K562 (cell line): ENCODE measurements at regions not wholly inside any gene's neighbourhood (a gene's known extent, or its start where the extent isn't known, plus 50 kb on each side); places are given as distances from the start of the nearest gene placed in this dataset.

Source experiments
- CTCF ChIP-seq, 3 experiments: IDR thresholded peaks in 2 of 3; conservative IDR thresholded peaks in 1 of 3; 2 replicates each; pipeline ENCODE4 v1.5.1; 2011 to 2012; ENCODE audit warnings: low read length in 3 of 3, mild to moderate bottlenecking in 3 of 3, control low read depth in 2 of 3, improper control_type of control experiment in 1 of 3, inconsistent platforms in 1 of 3, low read depth in 1 of 3, mixed read lengths in 1 of 3, moderate library complexity in 1 of 3; ENCODE audit not compliant: insufficient read depth in 2 of 3
- DIDO1 ChIP-seq: fragments of 450-650 bp; IDR thresholded peaks from 2 replicates; pipeline ENCODE4 v1.6.1; 2016; ENCODE audit warnings: low read depth, missing biosample characterization, missing genetic modification characterization
- FOS ChIP-seq: IDR thresholded peaks from 3 replicates; pipeline ENCODE4 v1.6.1; 2011; ENCODE audit not compliant: insufficient read length; ENCODE audit errors: extremely low read depth
- HDAC1 ChIP-seq, 2 experiments: fragments of 450-650 bp; IDR thresholded peaks; 2 replicates each; pipeline ENCODE4 v1.6.1; 2016 to 2017; ENCODE audit warnings: inconsistent platforms in 1 of 2, mild to moderate bottlenecking in 1 of 2, moderate library complexity in 1 of 2
- HDGF ChIP-seq: fragments of 450-650 bp; IDR thresholded peaks from 2 replicates; pipeline ENCODE4 v1.6.1; 2016
- LARP7 ChIP-seq: fragments of 450-650 bp; IDR thresholded peaks from 2 replicates; pipeline ENCODE4 v1.6.1; 2016
- NRF1 ChIP-seq, 2 experiments: fragments of 450-650 bp; IDR thresholded peaks in 1 of 2; conservative IDR thresholded peaks in 1 of 2; 2 replicates each; pipeline ENCODE4 v1.6.1; 2014; ENCODE audit warnings: mild to moderate bottlenecking in 2 of 2
- OTX1 ChIP-seq: fragments of 450-650 bp; formaldehyde crosslinking; IDR thresholded peaks from 2 replicates; pipeline ENCODE4 v1.4.0; 2022; ENCODE audit warnings: mild to moderate bottlenecking
- WHSC1 ChIP-seq: IDR thresholded peaks from one replicate; pipeline ENCODE4 v1.6.1; 2012; ENCODE audit warnings: low read length, control low read depth, inconsistent platforms
- ZBTB33 ChIP-seq: sonication (generic); formaldehyde crosslinking; IDR thresholded peaks from 2 replicates; pipeline ENCODE4 v1.8.1; 2023; ENCODE audit warnings: mild to moderate bottlenecking, missing genetic modification reagents
- ZNF121 ChIP-seq: sonication (generic); formaldehyde crosslinking; conservative IDR thresholded peaks from 2 replicates; pipeline ENCODE4 v1.8.0; 2022; ENCODE audit warnings: missing genetic modification reagents
- ZNF224 ChIP-seq: sonication (generic); formaldehyde crosslinking; IDR thresholded peaks from 2 replicates; pipeline ENCODE4 v1.8.0; 2022; ENCODE audit warnings: mild to moderate bottlenecking, missing genetic modification reagents
- ZNF717 ChIP-seq: fragments of 250-450 bp; sonication (Bioruptor Pico); IDR thresholded peaks from 2 replicates; pipeline ENCODE4 v1.5.0; 2021
- ZNF830 ChIP-seq: fragments of 250-450 bp; sonication (Bioruptor Pico); IDR thresholded peaks from 2 replicates; pipeline ENCODE4 v1.5.0; 2021; ENCODE audit warnings: mild to moderate bottlenecking
- TF ChIP-seq, protein P1 (sequence below): fragments of 250-450 bp; sonication (Bioruptor Pico); IDR thresholded peaks from 2 replicates; pipeline ENCODE4 v1.8.0; 2021; ENCODE audit warnings: moderate library complexity, mild to moderate bottlenecking, inconsistent platforms
- TF ChIP-seq, protein P2 (sequence below): IDR thresholded peaks from 2 replicates; pipeline ENCODE4 v1.6.1; 2014; ENCODE audit warnings: antibody characterized with exemption
- TF ChIP-seq, protein P3 (sequence below): fragments of 450-650 bp; IDR thresholded peaks from 2 replicates; pipeline ENCODE4 v1.6.1; 2016; ENCODE audit warnings: low read depth, mild to moderate bottlenecking, moderate library complexity
- TF ChIP-seq, protein P4 (sequence below): sonication (generic); formaldehyde crosslinking; IDR thresholded peaks from 2 replicates; pipeline ENCODE4 v1.8.0; 2023; ENCODE audit warnings: mild to moderate bottlenecking, missing genetic modification reagents

DNA sequence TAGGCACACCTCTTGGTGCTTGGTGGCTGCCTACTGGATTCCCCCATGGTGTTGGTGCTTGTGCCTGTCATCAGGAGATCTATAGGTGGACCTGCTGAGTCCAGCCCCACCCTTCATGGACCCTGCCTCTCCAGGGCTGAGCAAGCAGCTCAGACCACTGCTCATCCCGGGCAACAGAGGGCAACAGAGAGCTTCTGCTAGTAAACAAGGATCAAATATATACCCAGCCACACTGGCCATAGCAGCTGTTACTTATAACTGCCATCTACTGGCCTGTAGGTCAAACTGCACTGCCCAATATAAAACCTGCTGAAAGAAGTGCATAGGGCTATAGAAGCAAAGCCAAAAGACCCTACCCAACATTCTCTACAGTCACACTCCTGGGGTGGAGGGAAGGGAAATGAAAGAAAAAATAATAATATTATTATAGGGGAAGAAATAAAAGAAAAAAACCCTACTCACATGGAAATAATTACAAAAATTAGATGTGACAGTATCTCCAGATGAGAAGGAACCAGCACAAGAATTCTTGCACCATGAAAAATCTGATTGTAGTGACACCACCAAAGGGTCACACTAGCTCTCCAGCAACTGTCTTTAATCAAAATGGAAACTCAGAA is 54.9 kb upstream of the ZNF800 start (continued):
- TF ChIP-seq, protein P1, sequence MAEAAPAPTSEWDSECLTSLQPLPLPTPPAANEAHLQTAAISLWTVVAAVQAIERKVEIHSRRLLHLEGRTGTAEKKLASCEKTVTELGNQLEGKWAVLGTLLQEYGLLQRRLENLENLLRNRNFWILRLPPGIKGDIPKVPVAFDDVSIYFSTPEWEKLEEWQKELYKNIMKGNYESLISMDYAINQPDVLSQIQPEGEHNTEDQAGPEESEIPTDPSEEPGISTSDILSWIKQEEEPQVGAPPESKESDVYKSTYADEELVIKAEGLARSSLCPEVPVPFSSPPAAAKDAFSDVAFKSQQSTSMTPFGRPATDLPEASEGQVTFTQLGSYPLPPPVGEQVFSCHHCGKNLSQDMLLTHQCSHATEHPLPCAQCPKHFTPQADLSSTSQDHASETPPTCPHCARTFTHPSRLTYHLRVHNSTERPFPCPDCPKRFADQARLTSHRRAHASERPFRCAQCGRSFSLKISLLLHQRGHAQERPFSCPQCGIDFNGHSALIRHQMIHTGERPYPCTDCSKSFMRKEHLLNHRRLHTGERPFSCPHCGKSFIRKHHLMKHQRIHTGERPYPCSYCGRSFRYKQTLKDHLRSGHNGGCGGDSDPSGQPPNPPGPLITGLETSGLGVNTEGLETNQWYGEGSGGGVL (CRISPR knock-in tag), result no peak
- TF ChIP-seq ZNF224 (CRISPR knock-in tag) (no peak), ZNF717 (CRISPR knock-in tag) (no peak), HDGF (no peak), ZNF830 (CRISPR knock-in tag) (no peak), LARP7 (no peak), OTX1 (CRISPR knock-in tag) (no peak), FOS (no peak), ZNF121 (no peak), WHSC1 (no peak), NRF1 (conservative IDR thresholded peaks at IDR 0.05 in 1 of 2, IDR thresholded peaks at IDR 0.05 in 1 of 2) (no peak), ZBTB33 (CRISPR knock-in tag) (no peak), DIDO1 (tag) (no peak), HDAC1 (IDR thresholded peaks at IDR 0.05) (no peak), CTCF (IDR thresholded peaks at IDR 0.05 in 2 of 3, conservative IDR thresholded peaks at IDR 0.05 in 1 of 3; ENCODE audit: insufficient read depth in 2 of 3, low read depth in 1 of 3, low read length in 3 of 3) (peak; percentile 96 to 99 (median 99))
- TF ChIP-seq, protein P2, sequence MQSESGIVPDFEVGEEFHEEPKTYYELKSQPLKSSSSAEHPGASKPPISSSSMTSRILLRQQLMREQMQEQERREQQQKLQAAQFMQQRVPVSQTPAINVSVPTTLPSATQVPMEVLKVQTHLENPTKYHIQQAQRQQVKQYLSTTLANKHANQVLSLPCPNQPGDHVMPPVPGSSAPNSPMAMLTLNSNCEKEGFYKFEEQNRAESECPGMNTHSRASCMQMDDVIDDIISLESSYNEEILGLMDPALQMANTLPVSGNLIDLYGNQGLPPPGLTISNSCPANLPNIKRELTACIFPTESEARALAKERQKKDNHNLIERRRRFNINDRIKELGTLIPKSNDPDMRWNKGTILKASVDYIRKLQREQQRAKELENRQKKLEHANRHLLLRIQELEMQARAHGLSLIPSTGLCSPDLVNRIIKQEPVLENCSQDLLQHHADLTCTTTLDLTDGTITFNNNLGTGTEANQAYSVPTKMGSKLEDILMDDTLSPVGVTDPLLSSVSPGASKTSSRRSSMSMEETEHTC, result no peak
- TF ChIP-seq, protein P3, sequence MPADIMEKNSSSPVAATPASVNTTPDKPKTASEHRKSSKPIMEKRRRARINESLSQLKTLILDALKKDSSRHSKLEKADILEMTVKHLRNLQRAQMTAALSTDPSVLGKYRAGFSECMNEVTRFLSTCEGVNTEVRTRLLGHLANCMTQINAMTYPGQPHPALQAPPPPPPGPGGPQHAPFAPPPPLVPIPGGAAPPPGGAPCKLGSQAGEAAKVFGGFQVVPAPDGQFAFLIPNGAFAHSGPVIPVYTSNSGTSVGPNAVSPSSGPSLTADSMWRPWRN, result no peak
- TF ChIP-seq, protein P4, sequence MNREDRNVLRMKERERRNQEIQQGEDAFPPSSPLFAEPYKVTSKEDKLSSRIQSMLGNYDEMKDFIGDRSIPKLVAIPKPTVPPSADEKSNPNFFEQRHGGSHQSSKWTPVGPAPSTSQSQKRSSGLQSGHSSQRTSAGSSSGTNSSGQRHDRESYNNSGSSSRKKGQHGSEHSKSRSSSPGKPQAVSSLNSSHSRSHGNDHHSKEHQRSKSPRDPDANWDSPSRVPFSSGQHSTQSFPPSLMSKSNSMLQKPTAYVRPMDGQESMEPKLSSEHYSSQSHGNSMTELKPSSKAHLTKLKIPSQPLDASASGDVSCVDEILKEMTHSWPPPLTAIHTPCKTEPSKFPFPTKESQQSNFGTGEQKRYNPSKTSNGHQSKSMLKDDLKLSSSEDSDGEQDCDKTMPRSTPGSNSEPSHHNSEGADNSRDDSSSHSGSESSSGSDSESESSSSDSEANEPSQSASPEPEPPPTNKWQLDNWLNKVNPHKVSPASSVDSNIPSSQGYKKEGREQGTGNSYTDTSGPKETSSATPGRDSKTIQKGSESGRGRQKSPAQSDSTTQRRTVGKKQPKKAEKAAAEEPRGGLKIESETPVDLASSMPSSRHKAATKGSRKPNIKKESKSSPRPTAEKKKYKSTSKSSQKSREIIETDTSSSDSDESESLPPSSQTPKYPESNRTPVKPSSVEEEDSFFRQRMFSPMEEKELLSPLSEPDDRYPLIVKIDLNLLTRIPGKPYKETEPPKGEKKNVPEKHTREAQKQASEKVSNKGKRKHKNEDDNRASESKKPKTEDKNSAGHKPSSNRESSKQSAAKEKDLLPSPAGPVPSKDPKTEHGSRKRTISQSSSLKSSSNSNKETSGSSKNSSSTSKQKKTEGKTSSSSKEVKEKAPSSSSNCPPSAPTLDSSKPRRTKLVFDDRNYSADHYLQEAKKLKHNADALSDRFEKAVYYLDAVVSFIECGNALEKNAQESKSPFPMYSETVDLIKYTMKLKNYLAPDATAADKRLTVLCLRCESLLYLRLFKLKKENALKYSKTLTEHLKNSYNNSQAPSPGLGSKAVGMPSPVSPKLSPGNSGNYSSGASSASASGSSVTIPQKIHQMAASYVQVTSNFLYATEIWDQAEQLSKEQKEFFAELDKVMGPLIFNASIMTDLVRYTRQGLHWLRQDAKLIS (CRISPR knock-in tag), result no peak
